ENCODE measurements at regions not wholly inside any gene's neighbourhood (a gene's known extent, or its start where the extent isn't known, plus 50 kb on each side); places are given as distances from the start of the nearest gene placed in this dataset.

DNA sequence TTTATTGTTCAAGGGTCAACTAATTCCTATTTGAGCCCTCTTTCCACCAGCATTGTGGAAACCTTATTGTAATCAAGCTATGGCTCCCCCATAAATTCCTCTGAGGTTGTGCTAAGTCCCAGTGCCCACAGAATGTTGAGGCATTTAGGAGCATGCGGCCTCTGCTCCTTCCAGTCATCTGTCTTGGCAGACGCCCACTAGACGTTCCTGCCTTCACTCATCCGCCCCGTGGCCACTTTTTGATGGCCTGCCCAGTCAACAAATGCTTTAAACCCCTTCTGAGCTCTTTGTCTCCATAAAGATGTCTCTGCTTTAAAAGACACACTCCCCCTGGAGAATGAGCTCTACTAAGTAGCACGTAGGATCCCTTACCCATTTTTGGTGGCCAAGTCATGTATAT lies 104.7 kb downstream of the GAS1 start:
- TF ChIP-seq, protein P1, sequence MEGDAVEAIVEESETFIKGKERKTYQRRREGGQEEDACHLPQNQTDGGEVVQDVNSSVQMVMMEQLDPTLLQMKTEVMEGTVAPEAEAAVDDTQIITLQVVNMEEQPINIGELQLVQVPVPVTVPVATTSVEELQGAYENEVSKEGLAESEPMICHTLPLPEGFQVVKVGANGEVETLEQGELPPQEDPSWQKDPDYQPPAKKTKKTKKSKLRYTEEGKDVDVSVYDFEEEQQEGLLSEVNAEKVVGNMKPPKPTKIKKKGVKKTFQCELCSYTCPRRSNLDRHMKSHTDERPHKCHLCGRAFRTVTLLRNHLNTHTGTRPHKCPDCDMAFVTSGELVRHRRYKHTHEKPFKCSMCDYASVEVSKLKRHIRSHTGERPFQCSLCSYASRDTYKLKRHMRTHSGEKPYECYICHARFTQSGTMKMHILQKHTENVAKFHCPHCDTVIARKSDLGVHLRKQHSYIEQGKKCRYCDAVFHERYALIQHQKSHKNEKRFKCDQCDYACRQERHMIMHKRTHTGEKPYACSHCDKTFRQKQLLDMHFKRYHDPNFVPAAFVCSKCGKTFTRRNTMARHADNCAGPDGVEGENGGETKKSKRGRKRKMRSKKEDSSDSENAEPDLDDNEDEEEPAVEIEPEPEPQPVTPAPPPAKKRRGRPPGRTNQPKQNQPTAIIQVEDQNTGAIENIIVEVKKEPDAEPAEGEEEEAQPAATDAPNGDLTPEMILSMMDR (IDR thresholded peaks at IDR 0.05; ENCODE audit: low read depth, low read length, poor library complexity, severe bottlenecking) = no peak
- no peak for TF ChIP-seq EZH2phosphoT487 (IDR thresholded peaks at IDR 0.05; ENCODE audit: borderline replicate concordance, low read length)

All from DOHH2 (cell line).